PC-9 (cell line): ENCODE measurements at regions not wholly inside any gene's neighbourhood (a gene's known extent, or its start where the extent isn't known, plus 50 kb on each side); places are given as distances from the start of the nearest gene placed in this dataset.

Experiments
- BruUV-seq: library from RNA; stranded (reverse); fragments of 400-500 nt; replicated peaks from 2 replicates; lab custom pipeline; 2021; lab: Mats Ljungman, UMichigan
- CTCF ChIA-PET: fragments of 300-600 bp; sonication (Branson Sonifier 250); formaldehyde crosslinking; loops from one replicate; lab custom pipeline; 2022; ENCODE audit warnings: antibody characterized with exemption; lab: Charles Lee
- POLR2A ChIA-PET: fragments of 300-600 bp; sonication (Branson Sonifier 250); formaldehyde crosslinking; loops from one replicate; lab custom pipeline; 2022; ENCODE audit warnings: antibody characterized with exemption; ENCODE audit not compliant: unreplicated experiment; lab: Charles Lee
- DNase-seq, 2 experiments: peaks; one replicate each; pipeline versions ENCODE4 v3.0.0 to v3.0.0-alpha.2; 2015 to 2022; ENCODE audit warnings: mixed read lengths in 1 of 2
- H2AFZ ChIP-seq: fragments of 200-600 bp; sonication (generic); 2 replicates; pipeline ENCODE4 v1.8.1; 2017; ENCODE audit warnings: antibody characterized with exemption
- H3F3A ChIP-seq: fragments of 200-600 bp; sonication (generic); 2 replicates; pipeline ENCODE4 v1.8.1; 2017; ENCODE audit warnings: antibody characterized with exemption, mild to moderate bottlenecking, low read depth; ENCODE audit not compliant: insufficient read depth
- H3K27ac ChIP-seq: fragments of 200-600 bp; sonication (generic); 2 replicates; pipeline ENCODE4 v1.6.1; 2016; ENCODE audit warnings: mixed run types
- H3K27me3 ChIP-seq: fragments of 200-600 bp; sonication (generic); 2 replicates; pipeline ENCODE4 v1.6.1; 2016; ENCODE audit warnings: low read depth, mixed run types; ENCODE audit not compliant: insufficient read depth
- H3K36me3 ChIP-seq: fragments of 200-600 bp; sonication (generic); 2 replicates; pipeline ENCODE4 v1.6.1; 2016; ENCODE audit warnings: low read depth, mixed run types
- H3K4me1 ChIP-seq: fragments of 200-600 bp; sonication (generic); replicated peaks from 2 replicates; pipeline ENCODE4 v1.6.1; 2016; ENCODE audit warnings: mixed run types; ENCODE audit not compliant: insufficient read depth
- H3K4me2 ChIP-seq: fragments of 200-600 bp; sonication (generic); 2 replicates; pipeline ENCODE4 v1.6.1; 2017; ENCODE audit warnings: mixed run types
- H3K4me3 ChIP-seq: fragments of 200-600 bp; sonication (generic); 2 replicates; pipeline ENCODE4 v1.6.1; 2016; ENCODE audit warnings: mixed run types
- H3K79me2 ChIP-seq: fragments of 200-600 bp; sonication (generic); 2 replicates; pipeline ENCODE4 v1.6.1; 2017; ENCODE audit warnings: low read depth, mixed run types
- H3K9me2 ChIP-seq: fragments of 200-600 bp; sonication (generic); 2 replicates; pipeline ENCODE4 v1.8.1; 2017; ENCODE audit warnings: mild to moderate bottlenecking; ENCODE audit not compliant: insufficient read depth
- H3K9me3 ChIP-seq: fragments of 200-600 bp; sonication (generic); 2 replicates; pipeline ENCODE4 v1.8.1; 2016; ENCODE audit warnings: low read depth; ENCODE audit not compliant: insufficient read depth
- H4K20me1 ChIP-seq: fragments of 200-600 bp; sonication (generic); 2 replicates; pipeline ENCODE4 v1.8.1; 2017; ENCODE audit not compliant: insufficient read depth
- CTCF ChIP-seq: fragments of 200-600 bp; sonication (generic); conservative IDR thresholded peaks from 2 replicates; pipeline ENCODE4 v1.6.1; 2017; ENCODE audit warnings: mixed run types, antibody characterized with exemption, mild to moderate bottlenecking, moderate library complexity
- EZH2 ChIP-seq: fragments of 200-600 bp; sonication (generic); IDR thresholded peaks from 2 replicates; pipeline ENCODE4 v1.8.0; 2017; ENCODE audit warnings: antibody characterized with exemption, low read depth
- intact Hi-C: fragments of 100-400 bp; cut with micrococcal nuclease; formaldehyde crosslinking; loops from one replicate; pipeline ENCODE4 v1.10.0; 2022; ENCODE audit not compliant: unreplicated experiment

GRCh38 chr20:63145156-63145555 lies 70.8 kb downstream of the YTHDF1 start:
- no TSS peak for BruUV-seq
- intact Hi-C loops = no loop called here
- no peak overlapping the region for H3K4me3 ChIP-seq
- DNase-seq = no peak
- H3K79me2 ChIP-seq = no peaks in the 10 kb centered on the region
- H3K4me1 ChIP-seq = no peaks in the 10 kb centered on the region
- no peaks in the 10 kb centered on the region for H3F3A ChIP-seq
- H4K20me1 ChIP-seq = no peaks in the 10 kb centered on the region
- 0 out of 2 replicates have a peak, but pooled peaks cover 13% of the 10 kb centered on the region for H3K9me3 ChIP-seq
- POLR2A ChIA-PET = no interaction called here
- TF ChIP-seq EZH2 (no peak), CTCF (no peak)
- H2AFZ ChIP-seq = no peak overlapping the region
- no peaks in the 10 kb centered on the region for H3K36me3 ChIP-seq
- H3K9me2 ChIP-seq = no peaks in the 10 kb centered on the region
- no peak overlapping the region for H3K4me2 ChIP-seq
- CTCF ChIA-PET = no interaction called here
- no peak overlapping the region for H3K27ac ChIP-seq
- H3K27me3 ChIP-seq = peaks cover 99% of the 10 kb centered on the region

GRCh38 chr20:63142933-63143332 lies 73.0 kb downstream of the YTHDF1 start:
- Histone ChIP-seq H3K4me1 (no peaks in the 10 kb centered on the region), H3K9me2 (no peaks in the 10 kb centered on the region), H3K36me3 (no peaks in the 10 kb centered on the region), H3K27ac (no peak overlapping the region), H2AFZ (no peak overlapping the region), H4K20me1 (no peaks in the 10 kb centered on the region), H3K4me2 (no peak overlapping the region), H3K4me3 (no peak overlapping the region), H3F3A (no peaks in the 10 kb centered on the region), H3K27me3 (peaks cover 99% of the 10 kb centered on the region), H3K79me2 (no peaks in the 10 kb centered on the region), H3K9me3 (0 out of 2 replicates have a peak, but pooled peaks cover 11% of the 10 kb centered on the region)
- TF ChIP-seq EZH2 (no peak), CTCF (no peak)
- ChIA-PET CTCF (interaction anchor here (0.6 kb wide), 2 partner anchors 64 to 272 kb away, joined by 3 read pairs; no protein-coding TSS in a partner anchor), POLR2A (no interaction called here)
- intact Hi-C loops = no loop called here
- no peak for DNase-seq
- BruUV-seq = no TSS peak

GRCh38 chr20:63141531-63141930 lies 74.4 kb downstream of the YTHDF1 start:
- Histone ChIP-seq H3K27me3 (peaks cover 100% of the 10 kb centered on the region), H2AFZ (no peak overlapping the region), H3K27ac (no peak overlapping the region), H3K4me2 (no peak overlapping the region), H3K4me3 (no peak overlapping the region), H3K36me3 (no peaks in the 10 kb centered on the region), H3K9me3 (0 out of 2 replicates have a peak, but pooled peaks cover 2% of the 10 kb centered on the region), H3K4me1 (no peaks in the 10 kb centered on the region), H3K79me2 (no peaks in the 10 kb centered on the region), H3K9me2 (no peaks in the 10 kb centered on the region), H3F3A (no peaks in the 10 kb centered on the region), H4K20me1 (no peaks in the 10 kb centered on the region)
- no peak for DNase-seq
- BruUV-seq = no TSS peak
- TF ChIP-seq CTCF (no peak), EZH2 (no peak)
- CTCF ChIA-PET = no interaction called here
- POLR2A ChIA-PET = no interaction called here
- intact Hi-C loops = no loop called here
